Stromal cell of bone marrow (primary cell): ENCODE measurements at regions not wholly inside any gene's neighbourhood (a gene's known extent, or its start where the extent isn't known, plus 50 kb on each side); places are given as distances from the start of the nearest gene placed in this dataset.
"Not testable (repeated sequence)": the region's sequence is repeated elsewhere in the genome, so short reads cannot be mapped to it uniquely, and the experiment has no call there.

Experiments
- DNase-seq: peaks from one replicate; pipeline ENCODE4 v3.0.0-alpha.2; 2012; ENCODE audit warnings: low read depth

GRCh38 chr5:154588833-154589425 lies 110.9 kb upstream of the HAND1 start:
- DNase-seq = not testable (repeated sequence)

- DNase-seq = no peak
Observed at GRCh38 chr5:154588091-154588774, 110.2 kb upstream of the HAND1 start.

GRCh38 chr5:154587123-154588026 lies 109.3 kb upstream of the HAND1 start:
- DNase-seq = no peak

- DNase-seq = no peak
Observed at GRCh38 chr5:154583671-154584177, 105.7 kb upstream of the HAND1 start.

- no peak for DNase-seq
Observed at GRCh38 chr5:154580422-154580821, 102.4 kb upstream of the HAND1 start.

- no peak for DNase-seq
Observed at GRCh38 chr5:154577416-154577815, 99.4 kb upstream of the HAND1 start.

GRCh38 chr5:154576429-154576806 lies 98.4 kb upstream of the HAND1 start:
- no peak for DNase-seq

GRCh38 chr5:154575546-154576428 lies 97.8 kb upstream of the HAND1 start:
- no peak for DNase-seq

GRCh38 chr5:154573011-154573410 lies 95.0 kb upstream of the HAND1 start:
- DNase-seq = no peak

- DNase-seq = no peak
Observed at GRCh38 chr5:154571325-154572035, 93.5 kb upstream of the HAND1 start.

GRCh38 chr5:154570572-154571324 lies 92.7 kb upstream of the HAND1 start:
- DNase-seq = no peak

- no peak for DNase-seq
Observed at GRCh38 chr5:154568589-154568988, 90.6 kb upstream of the HAND1 start.

- no peak for DNase-seq
Observed at GRCh38 chr5:154567155-154567554, 89.1 kb upstream of the HAND1 start.

GRCh38 chr5:154566146-154566680 lies 88.2 kb upstream of the HAND1 start:
- DNase-seq = no peak

- DNase-seq = no peak
Observed at GRCh38 chr5:154565123-154565522, 87.1 kb upstream of the HAND1 start.

GRCh38 chr5:154562244-154562880 lies 84.3 kb upstream of the HAND1 start:
- no peak for DNase-seq

- no peak for DNase-seq
Observed at GRCh38 chr5:154559398-154560276, 81.6 kb upstream of the HAND1 start.

- DNase-seq = no peak
Observed at GRCh38 chr5:154557548-154557947, 79.5 kb upstream of the HAND1 start.

GRCh38 chr5:154547551-154547950 lies 69.5 kb upstream of the HAND1 start:
- no peak for DNase-seq
